Stomach (tissue), 8 donors: ENCODE measurements at regions not wholly inside any gene's neighbourhood (a gene's known extent, or its start where the extent isn't known, plus 50 kb on each side); places are given as distances from the start of the nearest gene placed in this dataset.
A peak's percentile ranks its signal among the peaks of the same experiment; 100 is the strongest.
"Not testable (repeated sequence)": the region's sequence is repeated elsewhere in the genome, so short reads cannot be mapped to it uniquely, and the experiment has no call there.

ENCODE experiments used
- DNase-seq, 2 donors: peaks; one replicate each; pipeline versions ENCODE4 v3.0.0 to v3.0.0-alpha.2; 2013 to 2019
- H3K27ac ChIP-seq, 5 donors: fragments of 200-600 bp in 4 of 5; sonication (generic) in 4 of 5; one replicate each; pipeline ENCODE4 v1.5.1; 2013 to 2019; ENCODE audit warnings: mild to moderate bottlenecking in 1 of 5, moderate library complexity in 1 of 5
- H3K27me3 ChIP-seq, 3 donors: fragments of 200-600 bp; sonication (generic); one replicate each; pipeline ENCODE4 v1.5.1; 2017 to 2019; ENCODE audit warnings: mixed run types in 1 of 3
- H3K36me3 ChIP-seq, 4 donors: fragments of 200-600 bp; sonication (generic); 1 replicate in 3 of 4; 2 replicates in 1 of 4; pipeline ENCODE4 v1.5.1; 2016 to 2019
- H3K4me1 ChIP-seq, 4 donors: fragments of 200-600 bp; sonication (generic); one replicate each; pipeline ENCODE4 v1.5.1; 2016 to 2019
- H3K4me3 ChIP-seq, 4 donors: fragments of 200-600 bp; sonication (generic) in 3 of 4; one replicate each; pipeline ENCODE4 v1.5.1; 2016 to 2019; ENCODE audit warnings: mild to moderate bottlenecking in 1 of 4
- H3K9me3 ChIP-seq, 4 donors: fragments of 200-600 bp; sonication (generic); one replicate each; pipeline ENCODE4 v1.5.1; 2016 to 2019
- CTCF ChIP-seq, 7 experiments: fragments of 450-650 bp in 4 of 7; fragments of 200-600 bp in 3 of 7; sonication (generic) in 3 of 7; IDR thresholded peaks; one replicate each; pipeline ENCODE4 v1.5.1; 2016 to 2019; ENCODE audit warnings: antibody characterized with exemption in 7 of 7, control low read depth in 2 of 7, mild to moderate bottlenecking in 1 of 7
- EP300 ChIP-seq: sonication (generic); formaldehyde crosslinking; IDR thresholded peaks from one replicate; pipeline ENCODE4 v1.6.1; 2017; ENCODE audit warnings: antibody characterized with exemption
- POLR2A ChIP-seq, 4 donors: fragments of 450-650 bp; IDR thresholded peaks; one replicate each; pipeline ENCODE4 v1.6.1; 2016; ENCODE audit warnings: antibody characterized with exemption in 4 of 4, control low read depth in 2 of 4, mild to moderate bottlenecking in 1 of 4, moderate library complexity in 1 of 4
- POLR2AphosphoS5 ChIP-seq, 3 donors: sonication (generic); formaldehyde crosslinking; IDR thresholded peaks; one replicate each; pipeline ENCODE4 v1.6.1; 2016; ENCODE audit warnings: antibody characterized with exemption in 3 of 3
- WGBS, 5 donors: extraction: QIAGEN DNeasy Blood & Tissue Kit in 3 of 5; methylation state at CpG; one replicate each; pipeline versions ENCODE4 v1.1.5 to v1.1.7; 2013 to 2018; 5-methylcytosine and 5-hydroxymethylcytosine counted together
- intact Hi-C: fragments of 100-400 bp; cut with DNase I; formaldehyde crosslinking; loops from one replicate; pipeline ENCODE4 v1.15.1; 2023; ENCODE audit warnings: low total_unique reads
- donor health status: healthy with polysubstance abuse.
- donor health status: Bipolar disorder and iron deficiency.
- donor health status: healthy.

- no peak for DNase-seq
- H3K36me3 ChIP-seq, result no peaks in the 10 kb centered on the region
- intact Hi-C loops, result no loop called here
- no peak overlapping the region for H3K4me3 ChIP-seq
- no peak for TF ChIP-seq EP300
- TF ChIP-seq CTCF (IDR thresholded peaks at IDR 0.05), result no peak
- TF ChIP-seq POLR2A (IDR thresholded peaks at IDR 0.05), result no peak
- no peak for TF ChIP-seq POLR2AphosphoS5 (IDR thresholded peaks at IDR 0.05)
- H3K4me1 ChIP-seq, result no peaks in the 10 kb centered on the region
- peaks cover 0 to 20% (median 14%) of the 10 kb centered on the region in 4 donors for H3K9me3 ChIP-seq
- H3K27me3 ChIP-seq, result no peaks in the 10 kb centered on the region
- no peak overlapping the region for H3K27ac ChIP-seq
- 31 to 88% (median 81%) methylated on average over 1 of the region's 1 CpG for WGBS, 5 donors
Measured at GRCh38 chr9:115556432-115556831, 438.5 kb upstream of the TNC start.

- Histone ChIP-seq H3K4me3 (no peak overlapping the region), H3K4me1 (no peaks in the 10 kb centered on the region), H3K36me3 (no peaks in the 10 kb centered on the region), H3K9me3 (no peaks in the 10 kb centered on the region), H3K27me3 (no peaks in the 10 kb centered on the region), H3K27ac (no peak overlapping the region)
- 35 to 70% (median 63%) methylated on average over 1 of the region's 1 CpG for WGBS, 5 donors
- TF ChIP-seq POLR2AphosphoS5 (IDR thresholded peaks at IDR 0.05) (no peak), CTCF (IDR thresholded peaks at IDR 0.05) (no peak), EP300 (no peak), POLR2A (IDR thresholded peaks at IDR 0.05) (no peak)
- no peak for DNase-seq
- intact Hi-C loops, result no loop called here
Measured at GRCh38 chr9:115575147-115575546, 457.2 kb upstream of the TNC start.

DNA sequence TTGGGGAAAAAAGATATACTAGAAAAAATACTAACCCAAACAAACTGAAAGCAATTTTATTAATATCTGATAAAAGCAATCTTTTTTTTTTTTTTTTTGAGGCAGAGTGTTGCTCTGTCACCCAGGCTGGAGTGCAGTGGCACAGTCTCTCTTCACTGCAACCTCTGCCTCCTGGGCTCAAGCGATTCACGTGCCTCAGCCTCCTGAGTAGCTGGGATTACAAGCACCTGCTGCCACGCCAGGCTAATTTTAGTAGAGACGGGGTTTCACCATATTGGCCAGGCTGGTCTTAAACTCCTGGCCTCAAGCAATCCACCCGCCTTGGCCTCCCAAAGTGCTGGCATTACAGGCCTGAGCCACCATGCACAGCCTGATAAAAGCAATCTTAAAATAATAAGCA lies 467.5 kb upstream of the TNC start:
- 80 to 89% (median 83%) methylated on average over 5 of the region's 5 CpGs for WGBS, 5 donors
- H3K27ac ChIP-seq, DNase-seq, H3K27me3 ChIP-seq, H3K4me1 ChIP-seq, H3K36me3 ChIP-seq, intact Hi-C loops, H3K9me3 ChIP-seq, H3K4me3 ChIP-seq: not testable (repeated sequence)

GRCh38 chr9:115587310-115587709 lies 469.4 kb upstream of the TNC start:
- no peak for DNase-seq
- Histone ChIP-seq H3K27ac (no peak overlapping the region), H3K9me3 (peaks cover 0 to 5% (median 0%) of the 10 kb centered on the region in 4 donors), H3K27me3 (no peaks in the 10 kb centered on the region), H3K4me3 (no peak overlapping the region), H3K36me3 (no peaks in the 10 kb centered on the region), H3K4me1 (peaks cover 0 to 6% (median 2%) of the 10 kb centered on the region in 4 donors)
- TF ChIP-seq POLR2A (IDR thresholded peaks at IDR 0.05) (no peak), CTCF (IDR thresholded peaks at IDR 0.05) (no peak), EP300 (no peak), POLR2AphosphoS5 (IDR thresholded peaks at IDR 0.05) (no peak)
- 76 to 85% (median 83%) methylated on average over 2 of the region's 2 CpGs for WGBS, 5 donors
- intact Hi-C loops, result no loop called here

DNA sequence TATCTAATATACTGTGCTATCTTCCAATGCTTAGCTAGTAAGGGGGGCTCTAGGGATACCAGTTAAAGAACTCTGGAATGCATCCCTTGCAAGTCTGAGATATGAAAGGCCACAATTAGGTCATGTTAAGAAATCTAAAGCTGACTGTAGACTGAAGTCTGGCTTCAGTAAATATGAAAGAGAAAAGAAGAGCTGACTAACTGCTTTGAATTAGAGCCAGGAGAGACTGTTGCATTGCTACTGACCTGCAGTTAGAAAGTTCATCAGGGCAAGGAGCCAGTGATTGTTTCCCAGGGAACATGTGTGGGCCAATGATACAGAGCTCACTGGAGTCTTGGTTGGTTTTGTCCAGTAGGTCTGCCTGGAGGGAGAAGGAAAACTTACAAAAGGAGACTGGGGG lies 472.1 kb upstream of the TNC start:
- H3K27me3 ChIP-seq, result peaks cover 0 to 7% (median 0%) of the 10 kb centered on the region in 3 donors
- H3K36me3 ChIP-seq, result no peaks in the 10 kb centered on the region
- TF ChIP-seq CTCF (IDR thresholded peaks at IDR 0.05) (no peak), EP300 (no peak), POLR2AphosphoS5 (IDR thresholded peaks at IDR 0.05) (no peak), POLR2A (IDR thresholded peaks at IDR 0.05) (no peak)
- H3K4me3 ChIP-seq, result no peak overlapping the region
- no peak overlapping the region for H3K27ac ChIP-seq
- peaks cover 0 to 13% (median 3%) of the 10 kb centered on the region in 4 donors for H3K4me1 ChIP-seq
- intact Hi-C loops, result loop anchor here (10.0 kb wide), 1 partner anchor 1055 kb away; no protein-coding TSS in a partner anchor
- DNase-seq, result peak in 1 of 2 donors; percentile 46
- peaks cover 0 to 5% (median 0%) of the 10 kb centered on the region in 4 donors for H3K9me3 ChIP-seq
